PC-3 (cell line): ENCODE measurements at regions not wholly inside any gene's neighbourhood (a gene's known extent, or its start where the extent isn't known, plus 50 kb on each side); places are given as distances from the start of the nearest gene placed in this dataset.

ENCODE experiments used
- ATAC-seq: fragments of 200-7000 bp; cut with Tn5 transposase; 2 replicates; pipeline ENCODE4 v1.9.1; 2020; ENCODE audit warnings: mild to moderate bottlenecking, moderate library complexity
- BruUV-seq: library from RNA; stranded (reverse); fragments of 400-500 nt; replicated peaks from 2 replicates; lab custom pipeline; 2021; lab: Mats Ljungman, UMichigan
- CTCF ChIA-PET: fragments of 300-600 bp; sonication (Branson Sonifier 250); formaldehyde crosslinking; loops from one replicate; lab custom pipeline; 2022; ENCODE audit warnings: antibody characterized with exemption; lab: Charles Lee
- POLR2A ChIA-PET: fragments of 300-600 bp; sonication (Branson Sonifier 250); formaldehyde crosslinking; loops from one replicate; lab custom pipeline; 2022; ENCODE audit warnings: antibody characterized with exemption; ENCODE audit not compliant: unreplicated experiment; lab: Charles Lee
- DNase-seq: peaks from one replicate; pipeline ENCODE4 v3.0.0-alpha.2; 2015
- H2AFZ ChIP-seq: fragments of 300-600 bp; sonication (generic); 2 replicates; pipeline ENCODE4 v1.6.0; 2016; ENCODE audit warnings: antibody characterized with exemption, low read length
- H3F3A ChIP-seq: fragments of 300-600 bp; sonication (generic); one replicate; pipeline ENCODE4 v1.6.0; 2017; ENCODE audit warnings: antibody characterized with exemption, low read length, control low read depth, mild to moderate bottlenecking; ENCODE audit not compliant: unreplicated experiment
- H3K27ac ChIP-seq: fragments of 300-600 bp; sonication (generic); 2 replicates; pipeline ENCODE4 v1.5.1; 2016; ENCODE audit warnings: mild to moderate bottlenecking, low read length
- H3K27me3 ChIP-seq: fragments of 300-600 bp; sonication (generic); 2 replicates; pipeline ENCODE4 v1.6.1; 2016; ENCODE audit warnings: low read length, mixed read lengths
- H3K36me3 ChIP-seq: fragments of 300-600 bp; sonication (generic); 2 replicates; pipeline ENCODE4 v1.6.1; 2016; ENCODE audit warnings: low read depth, mixed run types, low read length, mixed read lengths
- H3K4me1 ChIP-seq: fragments of 300-600 bp; sonication (generic); 2 replicates; pipeline ENCODE4 v1.5.1; 2016; ENCODE audit warnings: low read length; ENCODE audit not compliant: insufficient read depth
- H3K4me2 ChIP-seq: fragments of 300-600 bp; sonication (generic); 2 replicates; pipeline ENCODE4 v1.6.0; 2016; ENCODE audit warnings: low read length
- H3K4me3 ChIP-seq: fragments of 300-600 bp; sonication (generic); 2 replicates; pipeline ENCODE4 v1.5.1; 2016; ENCODE audit warnings: mild to moderate bottlenecking, low read length, mixed read lengths
- H3K79me2 ChIP-seq: fragments of 300-600 bp; sonication (generic); 2 replicates; pipeline ENCODE4 v1.6.1; 2017; ENCODE audit warnings: low read length, mixed read lengths
- H3K9ac ChIP-seq: fragments of 300-600 bp; sonication (generic); 2 replicates; pipeline ENCODE4 v1.6.0; 2016; ENCODE audit warnings: mild to moderate bottlenecking, low read length
- H3K9me2 ChIP-seq: fragments of 300-600 bp; sonication (generic); replicated peaks from 2 replicates; pipeline ENCODE4 v1.6.1; 2016; ENCODE audit warnings: mixed run types, low read length, mixed read lengths
- H3K9me3 ChIP-seq: fragments of 300-600 bp; sonication (generic); 2 replicates; pipeline ENCODE4 v1.6.1; 2016; ENCODE audit warnings: low read length, mixed read lengths
- H4K20me1 ChIP-seq: fragments of 300-600 bp; sonication (generic); 2 replicates; pipeline ENCODE4 v1.6.1; 2016; ENCODE audit warnings: low read length, mixed read lengths
- EZH2 ChIP-seq: fragments of 300-600 bp; sonication (generic); IDR thresholded peaks from one replicate; pipeline ENCODE4 v1.6.1; 2017; ENCODE audit warnings: antibody characterized with exemption, mild to moderate bottlenecking, low read length; ENCODE audit not compliant: unreplicated experiment
- EZH2phosphoT487 ChIP-seq: fragments of 300-600 bp; sonication (generic); IDR thresholded peaks from 2 replicates; pipeline ENCODE4 v1.6.1; 2018; ENCODE audit warnings: mild to moderate bottlenecking, antibody characterized with exemption, low read length, borderline replicate concordance
- intact Hi-C: fragments of 100-400 bp; cut with micrococcal nuclease; formaldehyde crosslinking; loops from 2 replicates; pipeline ENCODE4 v1.9.0; 2023
- TF ChIP-seq, protein P1 (sequence below): fragments of 300-600 bp; sonication (generic); conservative IDR thresholded peaks from 2 replicates; pipeline ENCODE4 v1.5.1; 2017; ENCODE audit warnings: antibody characterized with exemption, low read depth, mild to moderate bottlenecking, low read length

DNA sequence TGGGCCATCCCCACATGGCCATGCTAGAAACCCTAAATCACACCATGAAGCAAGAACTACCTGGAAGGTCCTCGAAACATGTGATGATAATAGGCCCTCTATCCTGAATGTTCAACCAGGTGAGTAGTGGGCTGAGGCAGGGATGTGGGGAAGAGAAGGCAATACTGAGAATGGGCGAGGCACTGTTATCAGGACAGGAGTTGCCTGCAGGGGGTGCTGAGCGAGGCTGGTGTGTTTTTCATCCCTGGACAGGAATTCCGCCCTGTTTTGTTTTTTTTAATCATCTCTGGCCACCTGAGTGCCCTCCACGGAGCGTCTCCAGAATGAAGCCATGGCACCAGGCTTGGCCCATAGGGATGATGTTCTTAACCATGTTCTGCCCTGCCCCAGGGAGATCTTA lies 103.0 kb upstream of the SOX11 start:
- H3K27ac ChIP-seq = no peak overlapping the region
- DNase-seq (no peak), ATAC-seq (no peak)
- H3K9me2 ChIP-seq = no peaks in the 10 kb centered on the region
- H3K27me3 ChIP-seq = no peaks in the 10 kb centered on the region
- H2AFZ ChIP-seq = no peak overlapping the region
- POLR2A ChIA-PET = no interaction called here
- H3K9ac ChIP-seq = no peak overlapping the region
- H4K20me1 ChIP-seq = no peaks in the 10 kb centered on the region
- no peak overlapping the region for H3K4me2 ChIP-seq
- no peak overlapping the region for H3K4me3 ChIP-seq
- no peaks in the 10 kb centered on the region for H3K4me1 ChIP-seq
- H3K79me2 ChIP-seq = no peaks in the 10 kb centered on the region
- no peaks in the 10 kb centered on the region for H3K36me3 ChIP-seq
- H3K9me3 ChIP-seq = no peaks in the 10 kb centered on the region
- H3F3A ChIP-seq = no peaks in the 10 kb centered on the region
- intact Hi-C loops = no loop called here
- CTCF ChIA-PET = no interaction called here
- BruUV-seq = no TSS peak
- TF ChIP-seq EZH2phosphoT487 = no peak
- no peak for TF ChIP-seq EZH2
- TF ChIP-seq, protein P1, sequence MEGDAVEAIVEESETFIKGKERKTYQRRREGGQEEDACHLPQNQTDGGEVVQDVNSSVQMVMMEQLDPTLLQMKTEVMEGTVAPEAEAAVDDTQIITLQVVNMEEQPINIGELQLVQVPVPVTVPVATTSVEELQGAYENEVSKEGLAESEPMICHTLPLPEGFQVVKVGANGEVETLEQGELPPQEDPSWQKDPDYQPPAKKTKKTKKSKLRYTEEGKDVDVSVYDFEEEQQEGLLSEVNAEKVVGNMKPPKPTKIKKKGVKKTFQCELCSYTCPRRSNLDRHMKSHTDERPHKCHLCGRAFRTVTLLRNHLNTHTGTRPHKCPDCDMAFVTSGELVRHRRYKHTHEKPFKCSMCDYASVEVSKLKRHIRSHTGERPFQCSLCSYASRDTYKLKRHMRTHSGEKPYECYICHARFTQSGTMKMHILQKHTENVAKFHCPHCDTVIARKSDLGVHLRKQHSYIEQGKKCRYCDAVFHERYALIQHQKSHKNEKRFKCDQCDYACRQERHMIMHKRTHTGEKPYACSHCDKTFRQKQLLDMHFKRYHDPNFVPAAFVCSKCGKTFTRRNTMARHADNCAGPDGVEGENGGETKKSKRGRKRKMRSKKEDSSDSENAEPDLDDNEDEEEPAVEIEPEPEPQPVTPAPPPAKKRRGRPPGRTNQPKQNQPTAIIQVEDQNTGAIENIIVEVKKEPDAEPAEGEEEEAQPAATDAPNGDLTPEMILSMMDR = no peak

DNA sequence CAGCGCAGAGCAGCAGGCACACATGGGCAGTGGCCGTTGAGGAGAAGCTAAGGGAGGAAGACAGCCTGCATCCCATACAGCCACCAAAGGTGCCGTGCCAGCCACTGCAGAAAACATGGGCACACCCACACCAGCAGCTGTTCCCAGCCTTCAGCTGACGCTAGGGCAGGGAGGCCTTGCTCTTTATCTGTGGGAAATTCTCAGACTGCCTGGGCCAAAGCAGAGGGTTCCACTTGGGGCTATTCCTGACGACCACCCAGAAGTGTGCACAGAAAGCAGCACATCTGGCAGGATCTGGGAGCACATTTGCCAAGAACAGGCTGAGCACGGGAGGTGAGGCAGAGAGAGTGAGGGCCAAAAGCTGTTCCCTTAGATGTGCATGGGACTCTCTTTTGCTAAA lies 101.3 kb upstream of the SOX11 start:
- intact Hi-C loops = no loop called here
- POLR2A ChIA-PET = no interaction called here

DNA sequence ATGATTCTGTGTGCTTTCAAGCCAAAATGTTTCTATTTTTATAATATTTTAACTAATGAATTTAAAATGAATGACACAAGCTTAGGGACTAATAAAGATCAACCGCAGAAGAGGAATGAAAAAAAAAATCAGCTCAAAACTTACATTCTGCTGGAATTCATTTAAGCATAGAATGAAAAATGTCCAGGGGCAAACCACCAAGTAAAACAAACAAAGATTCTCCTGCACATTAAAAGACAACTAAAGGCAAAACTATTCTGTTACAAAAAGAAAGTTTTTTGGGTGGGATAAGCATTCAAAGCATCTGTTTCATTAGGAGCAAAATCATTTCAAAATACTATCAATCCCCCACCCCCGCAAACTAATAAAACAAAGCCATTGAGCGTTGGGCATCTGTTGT lies 99.3 kb upstream of the SOX11 start:
- peaks cover 6% of the 10 kb centered on the region; the same call in 1 of the 2 replicates for H3K9me3 ChIP-seq
- no peak overlapping the region for H2AFZ ChIP-seq
- no peak overlapping the region for H3K4me3 ChIP-seq
- H4K20me1 ChIP-seq = no peaks in the 10 kb centered on the region
- no peak overlapping the region for H3K9ac ChIP-seq
- TF ChIP-seq EZH2 (no peak), EZH2phosphoT487 (no peak)
- TF ChIP-seq, protein P1 = no peak
- no peaks in the 10 kb centered on the region for H3K4me1 ChIP-seq
- intact Hi-C loops = no loop called here
- no peak overlapping the region for H3K27ac ChIP-seq
- ATAC-seq (no peak), DNase-seq (no peak)
- no peaks in the 10 kb centered on the region for H3K79me2 ChIP-seq
- H3K36me3 ChIP-seq = no peaks in the 10 kb centered on the region
- H3K27me3 ChIP-seq = no peaks in the 10 kb centered on the region
- H3F3A ChIP-seq = no peaks in the 10 kb centered on the region
- CTCF ChIA-PET = no interaction called here
- POLR2A ChIA-PET = no interaction called here
- H3K4me2 ChIP-seq = no peak overlapping the region
- no TSS peak for BruUV-seq
- H3K9me2 ChIP-seq = no peaks in the 10 kb centered on the region

More for the DNA sequence above, 101.3 kb upstream of the SOX11 start:
- Histone ChIP-seq H3K4me1 (no peaks in the 10 kb centered on the region), H3K79me2 (no peaks in the 10 kb centered on the region), H4K20me1 (no peaks in the 10 kb centered on the region), H3K4me3 (no peak overlapping the region), H3K4me2 (no peak overlapping the region), H3K9me3 (no peaks in the 10 kb centered on the region), H3F3A (no peaks in the 10 kb centered on the region), H3K9me2 (no peaks in the 10 kb centered on the region), H3K36me3 (no peaks in the 10 kb centered on the region), H3K9ac (no peak overlapping the region), H2AFZ (no peak overlapping the region), H3K27ac (no peak overlapping the region), H3K27me3 (no peaks in the 10 kb centered on the region)
- no peak for ATAC-seq
- BruUV-seq = no TSS peak
- CTCF ChIA-PET = no interaction called here
- DNase-seq = no peak
- TF ChIP-seq EZH2 = no peak
- no peak for TF ChIP-seq EZH2phosphoT487
- TF ChIP-seq, protein P1 = no peak
